Adrenal gland (tissue), 5 donors: ENCODE measurements at regions not wholly inside any gene's neighbourhood (a gene's known extent, or its start where the extent isn't known, plus 50 kb on each side); places are given as distances from the start of the nearest gene placed in this dataset.

Experiments
- CTCF ChIP-seq, 6 experiments: fragments of 450-650 bp in 4 of 6; fragments of 200-600 bp in 2 of 6; sonication (generic) in 1 of 6; IDR thresholded peaks; 1 replicate in 5 of 6; 2 replicates in 1 of 6; pipeline versions ENCODE4 v1.5.1 to v1.8.0; 2016 to 2021; ENCODE audit warnings: antibody characterized with exemption in 6 of 6, mild to moderate bottlenecking in 2 of 6, moderate library complexity in 1 of 6
- POLR2A ChIP-seq, 2 donors: fragments of 450-650 bp; IDR thresholded peaks; one replicate each; pipeline ENCODE4 v1.6.1; 2017; ENCODE audit warnings: antibody characterized with exemption in 2 of 2, mild to moderate bottlenecking in 2 of 2, moderate library complexity in 1 of 2
- donor health status: DM: no; HTN: no; CAD: no.

- TF ChIP-seq CTCF (IDR thresholded peaks at IDR 0.05): no peak
- no peak for TF ChIP-seq POLR2A (IDR thresholded peaks at IDR 0.05)
Observed at GRCh38 chr12:105862163-105862821, 276.5 kb downstream of the NUAK1 start.
